HFF-Myc (cell line): ENCODE measurements at regions not wholly inside any gene's neighbourhood (a gene's known extent, or its start where the extent isn't known, plus 50 kb on each side); places are given as distances from the start of the nearest gene placed in this dataset.

Experiments
- DNase-seq: peaks from one replicate; pipeline ENCODE4 v3.0.0-alpha.2; 2011; ENCODE audit warnings: low read depth; ENCODE audit errors: extremely low read depth
- H3K4me3 ChIP-seq: replicated peaks from 2 replicates; pipeline ENCODE4 v1.5.1; 2011; ENCODE audit warnings: low read depth, mild to moderate bottlenecking, control low read depth, low read length
- CTCF ChIP-seq: IDR thresholded peaks from 2 replicates; pipeline ENCODE4 v1.5.1; 2012; ENCODE audit warnings: mild to moderate bottlenecking, low read depth, low read length, control low read depth; ENCODE audit errors: missing control alignments

DNA sequence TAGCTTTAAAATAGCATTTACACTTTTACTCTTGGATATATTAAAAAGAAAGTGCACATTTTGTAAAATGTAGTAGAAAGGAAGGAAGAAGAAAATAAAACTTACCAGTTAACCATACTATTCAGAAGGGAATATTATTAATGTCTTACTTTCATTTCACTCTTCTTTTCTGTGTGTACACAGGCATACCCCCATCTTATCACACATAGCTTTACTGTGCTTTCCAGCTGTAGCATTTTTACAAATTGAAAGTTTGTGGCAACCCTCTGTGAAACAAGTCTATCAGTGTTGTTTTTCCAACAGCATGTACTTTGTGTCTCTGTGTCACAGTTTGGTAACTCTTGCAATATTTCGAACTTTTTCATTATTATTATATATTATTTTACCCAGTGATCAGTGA lies 314.5 kb downstream of the UTRN start:
- no peak for TF ChIP-seq CTCF
- no peak for DNase-seq
- H3K4me3 ChIP-seq, result no peak overlapping the region

DNA sequence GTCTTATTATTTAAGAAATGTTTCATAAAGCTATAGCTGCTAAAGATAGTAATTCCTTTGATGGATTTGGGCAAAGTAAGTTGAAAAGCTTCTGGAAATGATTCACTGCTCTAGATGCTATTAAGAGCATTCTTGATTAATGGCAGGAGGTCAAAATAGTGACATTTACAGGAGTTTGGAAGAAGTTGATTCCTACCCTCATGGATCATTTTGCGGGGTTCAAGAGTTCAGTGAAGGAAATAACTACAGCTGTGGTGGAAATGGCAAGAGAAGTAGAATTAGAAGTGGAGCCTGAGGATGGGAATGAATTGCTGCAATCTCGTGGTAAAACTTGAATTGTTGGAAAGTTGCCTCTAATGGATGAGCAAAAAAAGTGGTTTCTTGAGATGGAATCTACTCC lies 316.1 kb downstream of the UTRN start:
- no peak overlapping the region for H3K4me3 ChIP-seq
- TF ChIP-seq CTCF, result no peak
- no peak for DNase-seq

DNA sequence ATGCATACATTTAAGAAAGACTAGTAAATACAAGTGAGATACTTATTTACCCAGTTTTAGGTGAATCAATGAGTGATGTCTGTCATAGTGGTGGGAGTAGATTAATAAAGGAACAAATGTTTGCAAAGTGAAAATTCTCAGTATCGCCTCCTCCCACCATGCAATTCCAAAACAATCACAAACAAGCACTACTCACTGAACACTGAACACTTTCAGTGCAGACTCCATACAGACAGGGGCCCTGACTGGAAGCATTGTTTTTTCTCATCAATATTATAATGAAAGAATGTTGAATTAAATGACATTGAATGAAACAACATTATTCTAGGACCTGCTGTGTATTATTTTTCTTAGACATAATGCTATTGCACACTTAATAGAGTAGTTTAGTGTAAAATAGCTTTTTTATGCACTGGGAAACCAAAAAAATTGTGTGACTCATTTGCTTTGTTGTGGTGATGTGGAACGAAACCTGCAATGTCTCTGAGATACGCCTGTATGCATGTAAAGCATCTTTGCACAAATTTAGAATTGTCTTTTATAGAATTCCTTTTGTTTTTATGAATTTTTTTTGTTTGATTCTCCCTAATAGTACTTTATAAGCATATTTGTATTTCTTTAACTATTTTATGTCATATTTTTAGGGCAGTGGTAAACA lies 317.5 kb downstream of the UTRN start:
- TF ChIP-seq CTCF, result no peak
- H3K4me3 ChIP-seq, result no peak overlapping the region
- DNase-seq, result no peak

DNA sequence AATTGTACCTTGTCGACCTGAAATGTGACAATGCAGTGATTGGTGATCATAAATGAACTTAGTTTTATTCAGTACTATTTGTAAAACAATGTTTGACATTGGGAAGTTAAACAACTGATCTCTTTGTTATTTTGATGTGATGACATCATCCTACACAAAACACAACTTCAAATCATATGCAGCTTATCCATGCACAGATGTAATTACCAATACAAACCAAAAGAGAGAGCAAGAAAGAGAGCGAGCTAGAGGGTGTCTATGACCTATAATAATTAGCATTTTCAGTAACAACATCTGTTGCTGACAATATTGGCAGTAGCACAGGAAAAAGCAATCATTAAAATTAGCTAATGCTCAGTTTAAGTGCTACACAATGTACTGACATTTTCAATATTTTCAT lies 320.9 kb downstream of the UTRN start:
- H3K4me3 ChIP-seq, result no peak overlapping the region
- no peak for TF ChIP-seq CTCF

GRCh38 chr6:144607998-144608735 lies 323.0 kb downstream of the UTRN start:
- no peak for TF ChIP-seq CTCF
- no peak for DNase-seq
- H3K4me3 ChIP-seq, result no peak overlapping the region

More for the DNA sequence above, 320.9 kb downstream of the UTRN start:
- DNase-seq, result no peak

- TF ChIP-seq CTCF, result no peak
- H3K4me3 ChIP-seq, result no peak overlapping the region
- no peak for DNase-seq
Observed at GRCh38 chr6:144612811-144613210, 327.7 kb downstream of the UTRN start.
